WTC11 (cell line): ENCODE measurements at regions not wholly inside any gene's neighbourhood (a gene's known extent, or its start where the extent isn't known, plus 50 kb on each side); places are given as distances from the start of the nearest gene placed in this dataset.

Experiments used
- ATF1 ChIP-seq: sonication (generic); formaldehyde crosslinking; IDR thresholded peaks from 2 replicates; pipeline ENCODE4 v1.8.1; 2023; ENCODE audit warnings: mild to moderate bottlenecking, moderate library complexity, missing genetic modification reagents
- NFYB ChIP-seq: sonication (generic); formaldehyde crosslinking; conservative IDR thresholded peaks from 2 replicates; pipeline ENCODE4 v1.8.0; 2022; ENCODE audit warnings: low read depth, missing genetic modification reagents
- NR1H2 ChIP-seq: sonication (generic); formaldehyde crosslinking; IDR thresholded peaks from 2 replicates; pipeline ENCODE4 v1.9.0; 2021; ENCODE audit warnings: mild to moderate bottlenecking, moderate library complexity, missing genetic modification reagents
- TCF7 ChIP-seq: sonication (generic); formaldehyde crosslinking; IDR thresholded peaks from 2 replicates; pipeline ENCODE4 v1.8.0; 2022; ENCODE audit warnings: mild to moderate bottlenecking, low read depth, missing genetic modification reagents, moderate library complexity
- TF ChIP-seq, protein P1 (sequence below): sonication (generic); formaldehyde crosslinking; conservative IDR thresholded peaks from 2 replicates; pipeline ENCODE4 v1.8.1; 2022; ENCODE audit warnings: mild to moderate bottlenecking, missing genetic modification reagents
- TF ChIP-seq, protein P2 (sequence below): sonication (generic); formaldehyde crosslinking; IDR thresholded peaks from 2 replicates; pipeline ENCODE4 v1.8.1; 2023; ENCODE audit warnings: mild to moderate bottlenecking, missing genetic modification reagents, moderate library complexity
- TF ChIP-seq, protein P3 (sequence below): sonication (generic); formaldehyde crosslinking; IDR thresholded peaks from 2 replicates; pipeline ENCODE4 v1.8.1; 2023; ENCODE audit warnings: mild to moderate bottlenecking, moderate library complexity, missing genetic modification reagents
- TF ChIP-seq, protein P4 (sequence below): fragments of 200-600 bp; IDR thresholded peaks from 2 replicates; pipeline ENCODE4 v1.8.0; 2022; ENCODE audit warnings: antibody characterized with exemption

DNA sequence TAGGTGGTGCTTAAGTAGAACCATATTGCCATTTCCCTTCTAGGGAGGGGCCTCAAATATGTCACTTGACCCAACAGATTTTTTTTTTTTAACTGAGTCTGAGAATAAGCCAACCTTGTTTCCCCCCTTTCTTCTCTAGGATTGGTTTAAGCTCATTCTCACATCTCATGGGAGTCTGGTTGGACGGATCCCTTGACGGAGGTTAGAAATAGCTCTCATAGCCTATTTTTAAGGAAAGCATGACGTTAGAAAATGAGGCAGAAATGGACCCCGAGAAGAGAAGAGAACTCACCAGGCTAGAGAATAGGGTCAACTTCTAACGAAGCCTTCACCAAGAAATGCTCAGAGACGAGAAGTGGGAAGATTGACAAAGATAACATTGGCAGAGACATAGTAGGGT lies 95.1 kb upstream of the ZFHX3 start:
- no peak for TF ChIP-seq NFYB (CRISPR knock-in tag)
- TF ChIP-seq, protein P1, sequence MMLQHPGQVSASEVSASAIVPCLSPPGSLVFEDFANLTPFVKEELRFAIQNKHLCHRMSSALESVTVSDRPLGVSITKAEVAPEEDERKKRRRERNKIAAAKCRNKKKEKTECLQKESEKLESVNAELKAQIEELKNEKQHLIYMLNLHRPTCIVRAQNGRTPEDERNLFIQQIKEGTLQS (CRISPR knock-in tag), result no peak
- TF ChIP-seq NR1H2 (CRISPR knock-in tag), result no peak
- no peak for TF ChIP-seq TCF7 (CRISPR knock-in tag)
- no peak for TF ChIP-seq ATF1 (CRISPR knock-in tag)
- TF ChIP-seq, protein P2, sequence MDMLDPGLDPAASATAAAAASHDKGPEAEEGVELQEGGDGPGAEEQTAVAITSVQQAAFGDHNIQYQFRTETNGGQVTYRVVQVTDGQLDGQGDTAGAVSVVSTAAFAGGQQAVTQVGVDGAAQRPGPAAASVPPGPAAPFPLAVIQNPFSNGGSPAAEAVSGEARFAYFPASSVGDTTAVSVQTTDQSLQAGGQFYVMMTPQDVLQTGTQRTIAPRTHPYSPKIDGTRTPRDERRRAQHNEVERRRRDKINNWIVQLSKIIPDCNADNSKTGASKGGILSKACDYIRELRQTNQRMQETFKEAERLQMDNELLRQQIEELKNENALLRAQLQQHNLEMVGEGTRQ (CRISPR knock-in tag), result no peak
- TF ChIP-seq, protein P3, sequence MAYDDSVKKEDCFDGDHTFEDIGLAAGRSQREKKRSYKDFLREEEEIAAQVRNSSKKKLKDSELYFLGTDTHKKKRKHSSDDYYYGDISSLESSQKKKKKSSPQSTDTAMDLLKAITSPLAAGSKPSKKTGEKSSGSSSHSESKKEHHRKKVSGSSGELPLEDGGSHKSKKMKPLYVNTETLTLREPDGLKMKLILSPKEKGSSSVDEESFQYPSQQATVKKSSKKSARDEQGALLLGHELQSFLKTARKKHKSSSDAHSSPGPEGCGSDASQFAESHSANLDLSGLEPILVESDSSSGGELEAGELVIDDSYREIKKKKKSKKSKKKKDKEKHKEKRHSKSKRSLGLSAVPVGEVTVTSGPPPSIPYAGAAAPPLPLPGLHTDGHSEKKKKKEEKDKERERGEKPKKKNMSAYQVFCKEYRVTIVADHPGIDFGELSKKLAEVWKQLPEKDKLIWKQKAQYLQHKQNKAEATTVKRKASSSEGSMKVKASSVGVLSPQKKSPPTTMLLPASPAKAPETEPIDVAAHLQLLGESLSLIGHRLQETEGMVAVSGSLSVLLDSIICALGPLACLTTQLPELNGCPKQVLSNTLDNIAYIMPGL (CRISPR knock-in tag), result no peak
- TF ChIP-seq, protein P4, sequence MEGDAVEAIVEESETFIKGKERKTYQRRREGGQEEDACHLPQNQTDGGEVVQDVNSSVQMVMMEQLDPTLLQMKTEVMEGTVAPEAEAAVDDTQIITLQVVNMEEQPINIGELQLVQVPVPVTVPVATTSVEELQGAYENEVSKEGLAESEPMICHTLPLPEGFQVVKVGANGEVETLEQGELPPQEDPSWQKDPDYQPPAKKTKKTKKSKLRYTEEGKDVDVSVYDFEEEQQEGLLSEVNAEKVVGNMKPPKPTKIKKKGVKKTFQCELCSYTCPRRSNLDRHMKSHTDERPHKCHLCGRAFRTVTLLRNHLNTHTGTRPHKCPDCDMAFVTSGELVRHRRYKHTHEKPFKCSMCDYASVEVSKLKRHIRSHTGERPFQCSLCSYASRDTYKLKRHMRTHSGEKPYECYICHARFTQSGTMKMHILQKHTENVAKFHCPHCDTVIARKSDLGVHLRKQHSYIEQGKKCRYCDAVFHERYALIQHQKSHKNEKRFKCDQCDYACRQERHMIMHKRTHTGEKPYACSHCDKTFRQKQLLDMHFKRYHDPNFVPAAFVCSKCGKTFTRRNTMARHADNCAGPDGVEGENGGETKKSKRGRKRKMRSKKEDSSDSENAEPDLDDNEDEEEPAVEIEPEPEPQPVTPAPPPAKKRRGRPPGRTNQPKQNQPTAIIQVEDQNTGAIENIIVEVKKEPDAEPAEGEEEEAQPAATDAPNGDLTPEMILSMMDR, result no peak
